IPS-18a (cell line): ENCODE measurements at regions not wholly inside any gene's neighbourhood (a gene's known extent, or its start where the extent isn't known, plus 50 kb on each side); places are given as distances from the start of the nearest gene placed in this dataset.

ENCODE experiments used
- H3K27ac ChIP-seq: one replicate; pipeline ENCODE4 v1.5.1; 2013; ENCODE audit warnings: low read length
- H3K27me3 ChIP-seq: one replicate; pipeline ENCODE4 v1.6.1; 2013; ENCODE audit warnings: mild to moderate bottlenecking, low read length; ENCODE audit not compliant: control insufficient read depth, insufficient read depth
- H3K36me3 ChIP-seq: one replicate; pipeline ENCODE4 v1.6.1; 2013; ENCODE audit warnings: low read depth, low read length; ENCODE audit not compliant: control insufficient read depth
- H3K4me1 ChIP-seq: one replicate; pipeline ENCODE4 v1.6.1; 2013; ENCODE audit warnings: low read depth, low read length; ENCODE audit not compliant: control insufficient read depth
- H3K4me3 ChIP-seq: one replicate; pipeline ENCODE4 v1.5.1; 2013; ENCODE audit warnings: low read length
- H3K9ac ChIP-seq: one replicate; pipeline ENCODE4 v1.6.1; 2013; ENCODE audit warnings: mild to moderate bottlenecking, low read length, moderate library complexity
- H3K9me3 ChIP-seq: one replicate; pipeline ENCODE4 v1.6.1; 2013; ENCODE audit warnings: low read depth, low read length; ENCODE audit not compliant: control insufficient read depth

DNA sequence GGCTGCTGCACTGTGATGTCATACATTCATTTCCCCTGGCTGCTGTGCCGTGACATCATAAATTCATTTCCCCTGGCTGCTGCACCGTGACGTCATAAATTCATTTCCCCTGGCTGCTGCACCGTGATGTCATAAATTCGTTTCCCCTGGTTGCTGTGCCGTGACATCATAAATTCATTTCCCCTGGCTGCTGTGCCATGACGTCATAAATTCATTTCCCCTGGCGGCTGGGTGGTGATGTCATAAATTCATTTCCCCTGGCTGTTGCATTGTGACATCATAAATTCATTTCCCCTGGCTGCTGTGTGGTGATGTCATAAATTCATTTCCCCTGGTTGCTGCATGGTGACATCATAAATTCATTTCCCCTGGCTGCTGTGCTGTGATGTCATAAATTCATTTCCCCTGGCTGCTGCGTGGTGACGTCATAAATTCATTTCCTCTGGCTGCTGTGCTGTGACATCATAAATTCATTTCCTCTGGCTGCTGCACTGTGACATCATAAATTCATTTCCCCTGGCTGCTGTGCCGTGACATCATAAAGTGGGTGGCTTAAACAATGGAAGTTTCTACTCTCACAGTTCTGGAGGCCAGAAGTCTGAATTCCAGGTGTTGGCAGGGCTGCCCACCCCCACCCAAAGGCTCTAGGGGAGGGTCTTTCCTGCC, 301.1 kb downstream of the SHANK2 start:
- Histone ChIP-seq H3K27ac (no peak overlapping the region), H3K9me3 (no peaks in the 10 kb centered on the region), H3K4me3 (no peak overlapping the region), H3K27me3 (no peaks in the 10 kb centered on the region), H3K4me1 (no peaks in the 10 kb centered on the region), H3K9ac (no peak overlapping the region), H3K36me3 (no peaks in the 10 kb centered on the region)

DNA sequence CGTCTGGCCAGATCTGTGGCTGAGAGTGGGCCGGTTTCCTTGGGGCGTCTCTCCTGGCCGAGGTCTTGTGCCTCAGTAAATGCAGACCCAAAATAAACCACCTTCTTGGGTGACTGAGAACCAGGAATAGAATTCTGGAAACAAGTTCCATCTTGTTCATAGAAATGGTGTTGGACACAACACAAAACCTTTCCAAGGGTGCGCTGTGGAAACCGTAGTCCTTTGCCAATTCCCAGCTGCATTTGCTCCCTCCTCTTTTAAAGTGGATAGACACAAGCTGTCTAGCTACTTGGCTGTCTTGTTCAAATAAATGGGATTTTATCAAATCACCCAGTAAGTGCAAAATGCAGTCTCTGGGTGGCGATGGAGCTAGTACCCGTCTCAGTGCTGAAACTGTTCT, 300.2 kb downstream of the SHANK2 start:
- no peak overlapping the region for H3K27ac ChIP-seq
- H3K4me1 ChIP-seq = no peaks in the 10 kb centered on the region
- H3K4me3 ChIP-seq = no peak overlapping the region
- H3K36me3 ChIP-seq = no peaks in the 10 kb centered on the region
- no peaks in the 10 kb centered on the region for H3K9me3 ChIP-seq
- H3K27me3 ChIP-seq = no peaks in the 10 kb centered on the region
- H3K9ac ChIP-seq = no peak overlapping the region

DNA sequence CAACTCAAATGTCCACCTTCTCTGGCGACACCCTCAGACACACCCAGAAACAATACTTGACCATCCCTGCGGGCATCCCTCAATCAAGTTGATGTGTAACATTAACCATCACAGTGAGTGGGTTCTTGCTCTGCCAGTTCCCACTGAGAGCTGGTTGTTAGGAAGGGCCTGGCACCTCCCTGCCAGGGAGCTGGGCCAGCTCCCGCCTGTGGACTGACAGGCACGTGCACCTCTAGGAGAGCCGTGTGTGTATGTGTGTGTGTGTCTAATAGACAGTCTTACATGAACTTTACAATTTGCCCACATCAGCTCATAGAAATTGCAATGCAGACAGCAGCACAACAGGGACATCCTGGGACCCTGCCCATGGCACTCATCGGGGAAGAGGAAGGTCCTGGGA, 298.7 kb downstream of the SHANK2 start:
- H3K4me1 ChIP-seq = no peaks in the 10 kb centered on the region
- no peak overlapping the region for H3K4me3 ChIP-seq
- H3K9me3 ChIP-seq = no peaks in the 10 kb centered on the region

DNA sequence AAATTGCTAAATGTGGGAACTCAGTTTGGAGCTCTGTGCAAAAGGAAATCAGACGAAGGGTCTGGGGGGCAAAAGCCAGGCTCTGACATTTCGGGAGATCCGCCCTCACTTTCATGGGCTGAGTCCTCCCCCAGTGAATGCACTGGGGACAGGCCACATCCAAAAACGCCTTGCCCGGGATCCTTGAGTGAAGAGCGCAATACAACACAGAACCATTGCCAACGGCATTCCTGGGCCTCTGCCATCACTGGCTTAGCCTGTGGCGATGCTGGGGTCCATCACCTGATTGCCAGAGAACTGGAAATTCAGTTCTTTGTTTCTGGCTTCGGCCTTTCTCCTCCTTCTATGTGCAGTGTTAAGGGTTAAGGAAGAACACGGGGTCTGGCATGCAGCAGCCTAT, 297.9 kb downstream of the SHANK2 start:
- Histone ChIP-seq H3K4me1 (no peaks in the 10 kb centered on the region), H3K9me3 (no peaks in the 10 kb centered on the region), H3K27ac (no peak overlapping the region), H3K36me3 (no peaks in the 10 kb centered on the region), H3K4me3 (no peak overlapping the region), H3K9ac (no peak overlapping the region), H3K27me3 (no peaks in the 10 kb centered on the region)

More for the DNA sequence above, 298.7 kb downstream of the SHANK2 start:
- Histone ChIP-seq H3K27ac (no peak overlapping the region), H3K27me3 (no peaks in the 10 kb centered on the region), H3K36me3 (no peaks in the 10 kb centered on the region), H3K9ac (no peak overlapping the region)
